Spleen (tissue), 11 donors: ENCODE measurements at regions not wholly inside any gene's neighbourhood (a gene's known extent, or its start where the extent isn't known, plus 50 kb on each side); places are given as distances from the start of the nearest gene placed in this dataset.

Experiments used
- DNase-seq: peaks from one replicate; pipeline ENCODE4 v3.0.0-alpha.2; 2020
- H3K27ac ChIP-seq, 8 donors: fragments of 200-600 bp; sonication (generic) in 7 of 8; 1 replicate in 4 of 8; 2 replicates in 4 of 8; pipeline versions ENCODE4 v1.5.0 to v1.8.0; 2016 to 2021; ENCODE audit warnings: inconsistent platforms in 4 of 8, mild to moderate bottlenecking in 4 of 8, moderate library complexity in 1 of 8
- H3K27me3 ChIP-seq, 7 donors: fragments of 200-600 bp; sonication (generic) in 6 of 7; replicated peaks in 1 of 7; 1 replicate in 4 of 7; 2 replicates in 3 of 7; pipeline versions ENCODE4 v1.5.0 to v1.8.0; 2016 to 2021; ENCODE audit warnings: inconsistent platforms in 3 of 7, mild to moderate bottlenecking in 1 of 7
- H3K36me3 ChIP-seq, 6 donors: fragments of 200-600 bp; sonication (generic) in 5 of 6; 1 replicate in 4 of 6; 2 replicates in 2 of 6; pipeline versions ENCODE4 v1.5.0 to v1.8.0; 2016 to 2021; ENCODE audit warnings: inconsistent platforms in 2 of 6
- H3K4me1 ChIP-seq, 6 donors: fragments of 200-600 bp; sonication (generic) in 5 of 6; 1 replicate in 3 of 6; 2 replicates in 3 of 6; pipeline versions ENCODE4 v1.5.0 to v1.8.0; 2016 to 2021; ENCODE audit warnings: inconsistent platforms in 3 of 6
- H3K4me3 ChIP-seq, 8 donors: fragments of 200-600 bp; sonication (generic) in 7 of 8; 1 replicate in 4 of 8; 2 replicates in 4 of 8; pipeline versions ENCODE4 v1.5.0 to v1.8.0; 2016 to 2021; ENCODE audit warnings: inconsistent platforms in 4 of 8, mild to moderate bottlenecking in 4 of 8, moderate library complexity in 2 of 8
- H3K9me3 ChIP-seq, 8 donors: fragments of 200-600 bp; sonication (generic) in 7 of 8; 1 replicate in 4 of 8; 2 replicates in 4 of 8; pipeline versions ENCODE4 v1.5.0 to v1.8.0; 2016 to 2021; ENCODE audit warnings: inconsistent platforms in 4 of 8
- POLR2A ChIP-seq, 3 donors: fragments of 450-650 bp; IDR thresholded peaks; one replicate each; pipeline ENCODE4 v1.5.1; 2017; ENCODE audit warnings: antibody characterized with exemption in 3 of 3, mild to moderate bottlenecking in 1 of 3
- POLR2AphosphoS5 ChIP-seq, 3 donors: sonication (generic); formaldehyde crosslinking; IDR thresholded peaks; one replicate each; pipeline ENCODE4 v1.5.1; 2017; ENCODE audit warnings: antibody characterized with exemption in 3 of 3
- WGBS, 5 donors: extraction: QIAGEN DNeasy Blood & Tissue Kit in 3 of 5; methylation state at CpG; one replicate each; pipeline versions ENCODE4 v1.1.5 to v1.1.7; 2013 to 2018; 5-methylcytosine and 5-hydroxymethylcytosine counted together
- intact Hi-C: fragments of 100-400 bp; cut with DNase I; formaldehyde crosslinking; loops from one replicate; pipeline ENCODE4 v1.15.0; 2023; ENCODE audit warnings: low total_unique reads
- TF ChIP-seq, protein P1 (sequence below), 11 experiments: fragments of 200-600 bp in 7 of 11; fragments of 450-650 bp in 4 of 11; sonication (generic) in 4 of 11; IDR thresholded peaks in 8 of 11; conservative IDR thresholded peaks in 3 of 11; 1 replicate in 7 of 11; 2 replicates in 4 of 11; pipeline versions ENCODE4 v1.4.0 to v1.8.0; 2016 to 2021; ENCODE audit warnings: antibody characterized with exemption in 11 of 11, inconsistent platforms in 4 of 11, mild to moderate bottlenecking in 1 of 11
- donor health status: healthy with polysubstance abuse.
- donor health status: DM: no; HTN: no; CAD: no; lungs with moderate emphysema.
- donor health status: DM: no; HTN: no; CAD: no.
- donor health status: Bipolar disorder and iron deficiency.
- donor health status: healthy.
- donor health status: DM: no; HTN: no; CAD: no.
- donor health status: DM: yes; HTN: yes; CAD: no.

DNA sequence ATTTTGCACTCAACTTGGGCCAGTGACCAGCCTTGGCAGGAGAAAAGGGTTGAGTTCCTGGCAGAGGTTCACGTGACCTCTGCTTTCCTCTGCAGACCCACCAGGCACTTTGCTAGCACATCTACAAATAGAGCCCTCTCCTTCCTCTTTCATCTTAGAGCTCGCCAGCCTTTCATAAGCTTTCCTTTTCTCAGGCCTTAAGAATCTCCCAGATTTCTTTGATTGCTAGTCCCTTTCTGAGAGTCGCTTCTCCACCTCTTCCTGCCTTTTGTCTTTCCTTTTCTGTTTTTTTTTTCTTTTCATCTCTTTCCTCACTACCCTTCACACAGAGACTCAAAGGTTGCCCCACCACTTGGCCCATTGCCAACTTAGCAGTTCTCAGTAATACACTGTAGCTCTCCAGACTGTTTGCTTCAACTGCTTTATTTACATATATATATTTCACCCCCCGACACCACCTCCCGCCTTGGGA, 375.7 kb upstream of the SPRY2 start:
- Histone ChIP-seq H3K27ac (no peak overlapping the region), H3K36me3 (no peaks in the 10 kb centered on the region), H3K4me1 (peaks cover 0 to 6% (median 1%) of the 10 kb centered on the region in 6 donors), H3K9me3 (peaks cover 0 to 10% (median 3%) of the 10 kb centered on the region in 8 donors), H3K4me3 (no peak overlapping the region), H3K27me3 (no peaks in the 10 kb centered on the region)
- intact Hi-C loops = no loop called here
- TF ChIP-seq POLR2A (IDR thresholded peaks at IDR 0.05) (no peak), POLR2AphosphoS5 (IDR thresholded peaks at IDR 0.05) (no peak)
- TF ChIP-seq, protein P1, sequence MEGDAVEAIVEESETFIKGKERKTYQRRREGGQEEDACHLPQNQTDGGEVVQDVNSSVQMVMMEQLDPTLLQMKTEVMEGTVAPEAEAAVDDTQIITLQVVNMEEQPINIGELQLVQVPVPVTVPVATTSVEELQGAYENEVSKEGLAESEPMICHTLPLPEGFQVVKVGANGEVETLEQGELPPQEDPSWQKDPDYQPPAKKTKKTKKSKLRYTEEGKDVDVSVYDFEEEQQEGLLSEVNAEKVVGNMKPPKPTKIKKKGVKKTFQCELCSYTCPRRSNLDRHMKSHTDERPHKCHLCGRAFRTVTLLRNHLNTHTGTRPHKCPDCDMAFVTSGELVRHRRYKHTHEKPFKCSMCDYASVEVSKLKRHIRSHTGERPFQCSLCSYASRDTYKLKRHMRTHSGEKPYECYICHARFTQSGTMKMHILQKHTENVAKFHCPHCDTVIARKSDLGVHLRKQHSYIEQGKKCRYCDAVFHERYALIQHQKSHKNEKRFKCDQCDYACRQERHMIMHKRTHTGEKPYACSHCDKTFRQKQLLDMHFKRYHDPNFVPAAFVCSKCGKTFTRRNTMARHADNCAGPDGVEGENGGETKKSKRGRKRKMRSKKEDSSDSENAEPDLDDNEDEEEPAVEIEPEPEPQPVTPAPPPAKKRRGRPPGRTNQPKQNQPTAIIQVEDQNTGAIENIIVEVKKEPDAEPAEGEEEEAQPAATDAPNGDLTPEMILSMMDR (IDR thresholded peaks at IDR 0.05 in 8 of 11, conservative IDR thresholded peaks at IDR 0.05 in 3 of 11) = no peak
- DNase-seq = peak; percentile 29
- 12 to 27% (median 21%) methylated on average over 5 of the region's 5 CpGs for WGBS, 5 donors

DNA sequence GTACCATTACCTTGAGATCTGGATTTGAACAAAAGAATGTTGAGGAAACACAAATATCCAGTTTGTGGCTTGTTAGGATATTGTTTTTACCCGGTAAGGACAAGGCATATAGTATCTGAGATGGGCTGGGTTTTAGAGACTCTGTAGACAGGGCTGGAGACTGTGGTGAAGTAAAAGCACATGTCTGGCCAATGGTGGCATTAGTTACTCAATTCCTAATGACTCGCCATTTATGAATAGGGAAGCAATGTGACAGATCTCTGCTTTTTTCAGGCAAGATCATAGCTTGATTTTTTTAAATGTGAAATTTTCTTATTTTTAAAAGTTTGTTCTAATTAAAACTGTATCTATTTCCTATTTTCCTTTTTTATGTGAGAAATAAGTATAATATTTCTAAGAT, 371.1 kb upstream of the SPRY2 start:
- no peaks in the 10 kb centered on the region for H3K27me3 ChIP-seq
- intact Hi-C loops = no loop called here
- no peak overlapping the region for H3K4me3 ChIP-seq
- 80 to 96% (median 85%) methylated on average over 2 of the region's 2 CpGs for WGBS, 5 donors
- H3K4me1 ChIP-seq = peaks cover 0 to 6% (median 1%) of the 10 kb centered on the region in 6 donors
- no peaks in the 10 kb centered on the region for H3K36me3 ChIP-seq
- DNase-seq = no peak
- TF ChIP-seq, protein P1 (IDR thresholded peaks at IDR 0.05 in 8 of 11, conservative IDR thresholded peaks at IDR 0.05 in 3 of 11) = no peak
- TF ChIP-seq POLR2AphosphoS5 (IDR thresholded peaks at IDR 0.05) (no peak), POLR2A (IDR thresholded peaks at IDR 0.05) (no peak)
- no peak overlapping the region for H3K27ac ChIP-seq
- peaks cover 0 to 20% (median 3%) of the 10 kb centered on the region in 8 donors for H3K9me3 ChIP-seq

DNA sequence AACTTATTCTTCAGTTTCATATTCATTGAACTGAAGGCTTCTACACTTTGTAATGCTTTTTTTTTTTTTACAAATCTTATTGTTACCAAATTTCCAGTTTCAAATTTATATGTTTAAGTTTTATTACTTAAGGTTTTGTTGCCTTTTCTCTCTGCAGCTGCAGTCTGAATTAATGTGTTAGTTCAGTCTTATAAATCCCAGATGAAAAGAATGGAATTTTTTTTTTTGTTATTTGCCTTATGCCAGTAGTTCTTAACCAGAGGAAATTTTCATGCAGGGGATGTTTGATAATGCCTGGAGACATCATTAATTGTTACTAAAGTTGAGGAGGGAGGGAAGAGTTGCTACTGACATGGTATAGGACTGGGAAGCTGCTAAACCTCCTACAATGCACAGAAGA, 367.9 kb upstream of the SPRY2 start:
- Histone ChIP-seq H3K27me3 (no peaks in the 10 kb centered on the region), H3K27ac (no peak overlapping the region), H3K36me3 (no peaks in the 10 kb centered on the region), H3K9me3 (peaks cover 0 to 39% (median 5%) of the 10 kb centered on the region in 8 donors), H3K4me1 (no peaks in the 10 kb centered on the region), H3K4me3 (no peak overlapping the region)
- intact Hi-C loops = no loop called here
- TF ChIP-seq POLR2AphosphoS5 (IDR thresholded peaks at IDR 0.05) (no peak), POLR2A (IDR thresholded peaks at IDR 0.05) (no peak)
- TF ChIP-seq, protein P1 (IDR thresholded peaks at IDR 0.05 in 8 of 11, conservative IDR thresholded peaks at IDR 0.05 in 3 of 11) = no peak
- no peak for DNase-seq

DNA sequence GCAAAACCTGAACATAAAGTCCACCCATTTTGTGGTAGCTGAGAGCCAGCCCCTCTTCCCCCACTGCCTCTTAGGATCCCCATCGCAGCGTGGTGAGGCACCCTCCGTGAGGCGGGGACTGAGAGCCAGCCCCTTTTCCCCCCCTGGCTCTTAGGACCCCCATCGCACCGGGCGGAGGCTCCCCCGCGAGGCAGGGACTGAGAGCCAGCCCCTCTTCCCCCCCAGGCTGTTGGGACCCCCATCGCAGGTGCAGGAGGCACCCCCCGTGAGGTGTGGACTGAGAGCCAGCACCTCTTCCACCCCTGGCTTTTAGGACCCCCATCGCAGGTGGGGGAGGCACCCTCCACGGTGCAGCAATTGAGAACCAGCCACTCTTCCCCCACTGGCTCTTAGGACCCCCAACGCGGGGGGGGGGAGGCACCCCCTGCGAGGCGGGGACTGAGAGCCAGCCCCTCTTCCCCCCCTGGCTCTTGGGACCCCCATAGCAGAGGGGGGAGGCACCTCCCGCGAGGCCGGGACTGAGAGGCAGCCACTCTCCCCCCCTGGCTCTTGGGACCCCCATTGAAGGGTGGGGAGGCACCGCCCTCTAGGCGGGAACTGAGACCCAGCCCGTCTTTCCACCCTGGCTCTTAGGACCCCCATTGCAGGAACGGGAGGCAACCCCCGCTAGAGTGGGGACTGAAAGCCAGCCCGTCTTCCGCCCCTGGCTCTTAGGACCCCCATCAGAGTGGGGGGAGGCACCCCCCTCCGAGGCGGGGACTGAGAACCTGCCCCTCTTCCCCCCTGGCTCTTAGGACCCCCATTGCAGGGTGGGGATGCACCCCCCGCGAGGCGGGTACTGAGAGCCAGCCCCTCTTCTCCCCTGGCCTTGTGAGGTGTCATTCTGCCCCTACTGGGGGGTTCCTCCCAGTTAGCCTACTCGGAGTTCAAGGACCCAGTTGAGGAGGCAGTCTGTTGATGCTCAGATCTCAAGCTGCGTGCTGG, 366.4 kb upstream of the SPRY2 start:
- TF ChIP-seq POLR2AphosphoS5 (IDR thresholded peaks at IDR 0.05) = no peak
- TF ChIP-seq, protein P1 (IDR thresholded peaks at IDR 0.05 in 8 of 11, conservative IDR thresholded peaks at IDR 0.05 in 3 of 11) = no peak
- TF ChIP-seq POLR2A (IDR thresholded peaks at IDR 0.05) = no peak
- no peaks in the 10 kb centered on the region for H3K27me3 ChIP-seq
- no peaks in the 10 kb centered on the region for H3K4me1 ChIP-seq
- intact Hi-C loops = no loop called here
- H3K9me3 ChIP-seq = peaks cover 0 to 34% (median 4%) of the 10 kb centered on the region in 8 donors
- whole genome bisulfite sequencing, 5 donors = 92 to 95% (median 93%) methylated on average over 25 to 34 of the region's 34 CpGs
- no peak overlapping the region for H3K4me3 ChIP-seq
- no peak overlapping the region for H3K27ac ChIP-seq
- H3K36me3 ChIP-seq = no peaks in the 10 kb centered on the region
- peak; percentile 62 for DNase-seq
